Gastrocnemius medialis (tissue), 4 donors: ENCODE measurements at regions not wholly inside any gene's neighbourhood (a gene's known extent, or its start where the extent isn't known, plus 50 kb on each side); places are given as distances from the start of the nearest gene placed in this dataset.

ENCODE experiments used
- ATAC-seq, 2 donors: fragments of 150-250 bp; one replicate each; pipeline ENCODE4 v1.9.1; 2016
- DNase-seq, 2 donors: peaks; one replicate each; pipeline ENCODE4 v3.0.0-alpha.2; 2019
- H3K27ac ChIP-seq, 4 donors: fragments of 200-600 bp; sonication (generic); 1 replicate in 1 of 4; 2 replicates in 3 of 4; pipeline ENCODE4 v1.5.1; 2016 to 2018; ENCODE audit warnings: mild to moderate bottlenecking in 2 of 4, moderate library complexity in 1 of 4
- H3K27me3 ChIP-seq, 3 donors: fragments of 200-600 bp; sonication (generic) in 2 of 3; 1 replicate in 1 of 3; 2 replicates in 2 of 3; pipeline versions ENCODE4 v1.5.1 to v1.6.0; 2016 to 2019; ENCODE audit warnings: mild to moderate bottlenecking in 1 of 3, moderate library complexity in 1 of 3
- H3K36me3 ChIP-seq, 2 donors: fragments of 200-600 bp; sonication (generic) in 1 of 2; one replicate each; pipeline ENCODE4 v1.5.1; 2017 to 2018
- H3K4me1 ChIP-seq, 2 donors: fragments of 200-600 bp; sonication (generic) in 1 of 2; one replicate each; pipeline ENCODE4 v1.5.1; 2016 to 2017; ENCODE audit warnings: mild to moderate bottlenecking in 2 of 2
- H3K4me3 ChIP-seq, 4 donors: fragments of 200-600 bp; sonication (generic) in 3 of 4; 1 replicate in 1 of 4; 2 replicates in 3 of 4; pipeline ENCODE4 v1.5.1; 2016 to 2019; ENCODE audit warnings: mild to moderate bottlenecking in 2 of 4
- H3K9me3 ChIP-seq, 3 donors: fragments of 200-600 bp; sonication (generic) in 2 of 3; 1 replicate in 1 of 3; 2 replicates in 2 of 3; pipeline ENCODE4 v1.5.1; 2016 to 2019
- CTCF ChIP-seq, 5 experiments: fragments of 450-650 bp in 3 of 5; fragments of 200-600 bp in 2 of 5; sonication (generic) in 2 of 5; IDR thresholded peaks in 4 of 5; conservative IDR thresholded peaks in 1 of 5; 1 replicate in 4 of 5; 2 replicates in 1 of 5; pipeline ENCODE4 v1.5.1; 2016 to 2019; ENCODE audit warnings: antibody characterized with exemption in 5 of 5, mild to moderate bottlenecking in 3 of 5, moderate library complexity in 3 of 5
- POLR2A ChIP-seq, 2 donors: fragments of 450-650 bp; IDR thresholded peaks; one replicate each; pipeline ENCODE4 v1.6.1; 2017; ENCODE audit warnings: antibody characterized with exemption in 2 of 2, mild to moderate bottlenecking in 2 of 2, moderate library complexity in 2 of 2
- in situ Hi-C, 4 donors: fragments of 200-750 bp; cut with MboI; loops; one replicate each; pipeline versions ENCODE4 v1.15.0 to v1.8.0; 2017; ENCODE audit warnings: low sequenced_read_pairs in 4 of 4
- intact Hi-C: fragments of 100-400 bp; cut with DNase I; formaldehyde crosslinking; loops from one replicate; pipeline ENCODE4 v1.15.1; 2023; ENCODE audit warnings: low total_unique reads

- Histone ChIP-seq H3K9me3 (no peaks in the 10 kb centered on the region), H3K27ac (no peak overlapping the region), H3K4me3 (no peak overlapping the region), H3K4me1 (no peaks in the 10 kb centered on the region), H3K27me3 (no peaks in the 10 kb centered on the region), H3K36me3 (no peaks in the 10 kb centered on the region)
- DNase-seq (no peak), ATAC-seq (no peak)
- TF ChIP-seq CTCF (IDR thresholded peaks at IDR 0.05 in 4 of 5, conservative IDR thresholded peaks at IDR 0.05 in 1 of 5) (no peak), POLR2A (IDR thresholded peaks at IDR 0.05) (no peak)
- intact Hi-C loops = no loop called here
- in situ Hi-C loops = loop anchor here in 1 of 4 donors (10.0 kb wide), 1 partner anchor 61 kb away; no protein-coding TSS in a partner anchor
These were observed 180.6 kb downstream of the CYB561 start for GRCh38 chr17:63265526-63265925.

- no peaks in the 10 kb centered on the region for H3K36me3 ChIP-seq
- in situ Hi-C loops (loop anchor here in 1 of 4 donors (10.0 kb wide), 1 partner anchor 63 kb away; no protein-coding TSS in a partner anchor), intact Hi-C loops (no loop called here)
- H3K4me3 ChIP-seq = no peak overlapping the region
- H3K27ac ChIP-seq = no peak overlapping the region
- no peaks in the 10 kb centered on the region for H3K4me1 ChIP-seq
- DNase-seq (no peak), ATAC-seq (no peak)
- no peaks in the 10 kb centered on the region for H3K9me3 ChIP-seq
- no peaks in the 10 kb centered on the region for H3K27me3 ChIP-seq
- no peak for TF ChIP-seq POLR2A (IDR thresholded peaks at IDR 0.05)
- no peak for TF ChIP-seq CTCF (IDR thresholded peaks at IDR 0.05 in 4 of 5, conservative IDR thresholded peaks at IDR 0.05 in 1 of 5)
These were observed 178.3 kb downstream of the CYB561 start for GRCh38 chr17:63267846-63268245.

- no peaks in the 10 kb centered on the region for H3K36me3 ChIP-seq
- in situ Hi-C loops (loop anchor here in 1 of 4 donors (10.0 kb wide), 1 partner anchor 64 kb away; no protein-coding TSS in a partner anchor), intact Hi-C loops (no loop called here)
- H3K27ac ChIP-seq = no peak overlapping the region
- H3K4me1 ChIP-seq = no peaks in the 10 kb centered on the region
- no peaks in the 10 kb centered on the region for H3K9me3 ChIP-seq
- DNase-seq (no peak), ATAC-seq (no peak)
- TF ChIP-seq POLR2A (IDR thresholded peaks at IDR 0.05) (no peak), CTCF (IDR thresholded peaks at IDR 0.05 in 4 of 5, conservative IDR thresholded peaks at IDR 0.05 in 1 of 5) (no peak)
- H3K4me3 ChIP-seq = no peak overlapping the region
- no peaks in the 10 kb centered on the region for H3K27me3 ChIP-seq
These were observed 177.3 kb downstream of the CYB561 start for GRCh38 chr17:63268827-63269226.

- no peaks in the 10 kb centered on the region for H3K4me1 ChIP-seq
- no peaks in the 10 kb centered on the region for H3K36me3 ChIP-seq
- intact Hi-C loops = loop anchor here (10.0 kb wide), 1 partner anchor 84 kb away; no protein-coding TSS in a partner anchor
- H3K27me3 ChIP-seq = no peaks in the 10 kb centered on the region
- DNase-seq = no peak
- no peak for TF ChIP-seq CTCF (IDR thresholded peaks at IDR 0.05 in 4 of 5, conservative IDR thresholded peaks at IDR 0.05 in 1 of 5)
- no peak for TF ChIP-seq POLR2A (IDR thresholded peaks at IDR 0.05)
- H3K9me3 ChIP-seq = no peaks in the 10 kb centered on the region
- in situ Hi-C loops = loop anchor here in 1 of 4 donors (10.0 kb wide), 1 partner anchor 56 kb away; no protein-coding TSS in a partner anchor
- no peak for ATAC-seq
- H3K27ac ChIP-seq = no peak overlapping the region
- no peak overlapping the region for H3K4me3 ChIP-seq
These were observed 175.5 kb downstream of the CYB561 start for GRCh38 chr17:63270610-63271009.

- no peaks in the 10 kb centered on the region for H3K9me3 ChIP-seq
- intact Hi-C loops = loop anchor here (10.0 kb wide), 1 partner anchor 81 kb away; no protein-coding TSS in a partner anchor
- peak overlapping the region in 1 of 4 donors; percentile 17 for H3K27ac ChIP-seq
- ATAC-seq = no peak
- no peaks in the 10 kb centered on the region for H3K27me3 ChIP-seq
- TF ChIP-seq CTCF (IDR thresholded peaks at IDR 0.05 in 4 of 5, conservative IDR thresholded peaks at IDR 0.05 in 1 of 5) (no peak), POLR2A (IDR thresholded peaks at IDR 0.05) (no peak)
- H3K4me3 ChIP-seq = no peak overlapping the region
- no peaks in the 10 kb centered on the region for H3K36me3 ChIP-seq
- in situ Hi-C loops = loop anchor here in 1 of 4 donors (10.0 kb wide), 1 partner anchor 59 kb away; no protein-coding TSS in a partner anchor
- no peak for DNase-seq
- H3K4me1 ChIP-seq = no peaks in the 10 kb centered on the region
These were observed 172.0 kb downstream of the CYB561 start for GRCh38 chr17:63274146-63274545.
